Kidney (tissue), 13 donors: ENCODE measurements at regions not wholly inside any gene's neighbourhood (a gene's known extent, or its start where the extent isn't known, plus 50 kb on each side); places are given as distances from the start of the nearest gene placed in this dataset.

ENCODE experiments used
- DNase-seq, 5 donors: peaks; one replicate each; pipeline ENCODE4 v3.0.0-alpha.2; 2013 to 2020
- FAIRE-seq: peaks from 2 replicates; lab custom pipeline; 2012; peaks lifted over from hg19 to GRCh38; lab: Jason Lieb, UNC
- H3K27ac ChIP-seq, 2 donors: one replicate each; pipeline ENCODE4 v1.7.0; 2013; ENCODE audit warnings: low read depth in 2 of 2, low read length in 2 of 2, inconsistent platforms in 1 of 2
- H3K27me3 ChIP-seq: one replicate; pipeline ENCODE4 v1.7.1; 2013; ENCODE audit warnings: low read length, inconsistent platforms; ENCODE audit not compliant: control insufficient read depth, insufficient read depth
- H3K36me3 ChIP-seq, 3 donors: one replicate each; pipeline versions ENCODE4 v1.7.0 to v1.7.1; 2013; ENCODE audit warnings: low read length in 3 of 3, control low read depth in 1 of 3, inconsistent platforms in 1 of 3; ENCODE audit not compliant: insufficient read depth in 3 of 3, control insufficient read depth in 2 of 3
- H3K4me1 ChIP-seq, 3 donors: one replicate each; pipeline versions ENCODE4 v1.7.0 to v1.7.1; 2013; ENCODE audit warnings: low read length in 3 of 3, inconsistent platforms in 1 of 3, low read depth in 1 of 3; ENCODE audit not compliant: control insufficient read depth in 2 of 3, insufficient read depth in 2 of 3
- H3K4me3 ChIP-seq, 3 donors: one replicate each; pipeline versions ENCODE4 v1.7.0 to v1.8.1; 2013; ENCODE audit warnings: low read length in 3 of 3, control low read depth in 1 of 3, inconsistent platforms in 1 of 3
- H3K9ac ChIP-seq, 3 donors: one replicate each; pipeline versions ENCODE4 v1.7.0 to v1.7.1; 2013; ENCODE audit warnings: low read length in 3 of 3, control low read depth in 1 of 3, inconsistent platforms in 1 of 3
- H3K9me3 ChIP-seq, 3 donors: one replicate each; pipeline versions ENCODE4 v1.7.0 to v1.7.1; 2013; ENCODE audit warnings: low read length in 3 of 3, control low read depth in 1 of 3, inconsistent platforms in 1 of 3; ENCODE audit not compliant: control insufficient read depth in 2 of 3, insufficient read depth in 1 of 3
- intact Hi-C: fragments of 100-400 bp; cut with DNase I; formaldehyde crosslinking; loops from one replicate; pipeline ENCODE4 v1.11.1; 2022
- TF ChIP-seq, protein P1 (sequence below): IDR thresholded peaks from 3 replicates; pipeline ENCODE4 v1.5.1; 2012; ENCODE audit warnings: mild to moderate bottlenecking, moderate library complexity, borderline replicate concordance; ENCODE audit not compliant: insufficient read depth; ENCODE audit errors: extremely low read depth
- donor health status: control.
- donor health status: control.
- donor health status: control.
- donor health status: control.
- donor health status: control.
- donor health status: DM: yes; HTN: yes; CAD: no.
- donor health status: Normal renal cell carcinoma (clear cell type).

- DNase-seq (no peak), FAIRE-seq (no peak)
- Histone ChIP-seq H3K9ac (no peak overlapping the region), H3K4me3 (no peak overlapping the region), H3K9me3 (no peaks in the 10 kb centered on the region), H3K27ac (no peak overlapping the region), H3K4me1 (no peaks in the 10 kb centered on the region), H3K36me3 (no peaks in the 10 kb centered on the region), H3K27me3 (no peaks in the 10 kb centered on the region)
- TF ChIP-seq, protein P1, sequence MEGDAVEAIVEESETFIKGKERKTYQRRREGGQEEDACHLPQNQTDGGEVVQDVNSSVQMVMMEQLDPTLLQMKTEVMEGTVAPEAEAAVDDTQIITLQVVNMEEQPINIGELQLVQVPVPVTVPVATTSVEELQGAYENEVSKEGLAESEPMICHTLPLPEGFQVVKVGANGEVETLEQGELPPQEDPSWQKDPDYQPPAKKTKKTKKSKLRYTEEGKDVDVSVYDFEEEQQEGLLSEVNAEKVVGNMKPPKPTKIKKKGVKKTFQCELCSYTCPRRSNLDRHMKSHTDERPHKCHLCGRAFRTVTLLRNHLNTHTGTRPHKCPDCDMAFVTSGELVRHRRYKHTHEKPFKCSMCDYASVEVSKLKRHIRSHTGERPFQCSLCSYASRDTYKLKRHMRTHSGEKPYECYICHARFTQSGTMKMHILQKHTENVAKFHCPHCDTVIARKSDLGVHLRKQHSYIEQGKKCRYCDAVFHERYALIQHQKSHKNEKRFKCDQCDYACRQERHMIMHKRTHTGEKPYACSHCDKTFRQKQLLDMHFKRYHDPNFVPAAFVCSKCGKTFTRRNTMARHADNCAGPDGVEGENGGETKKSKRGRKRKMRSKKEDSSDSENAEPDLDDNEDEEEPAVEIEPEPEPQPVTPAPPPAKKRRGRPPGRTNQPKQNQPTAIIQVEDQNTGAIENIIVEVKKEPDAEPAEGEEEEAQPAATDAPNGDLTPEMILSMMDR = no peak
- intact Hi-C loops = no loop called here
Observed at GRCh38 chr13:85417807-85418206, 381.4 kb downstream of the SLITRK6 start.

DNA sequence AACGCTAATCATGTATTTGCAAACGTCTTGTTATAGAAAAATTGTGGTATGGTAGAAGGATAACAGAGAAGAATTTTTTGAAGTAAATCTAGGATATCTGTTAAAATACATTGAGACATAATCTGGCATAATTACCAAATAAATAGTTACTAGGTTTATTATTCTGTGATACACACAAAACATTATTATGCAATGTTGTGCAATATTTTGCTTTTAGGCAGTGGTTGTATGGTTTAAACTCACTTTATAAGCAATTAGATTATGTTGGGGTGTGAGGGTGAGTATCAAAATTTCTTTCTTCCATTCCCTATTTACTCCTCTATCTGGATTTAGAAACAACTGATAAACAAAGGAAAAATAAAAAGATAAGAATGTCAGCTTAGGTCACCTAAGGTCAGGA is 385.6 kb downstream of the SLITRK6 start:
- no peaks in the 10 kb centered on the region for H3K36me3 ChIP-seq
- intact Hi-C loops = no loop called here
- H3K9me3 ChIP-seq = no peaks in the 10 kb centered on the region
- DNase-seq (no peak), FAIRE-seq (no peak)
- no peak overlapping the region for H3K9ac ChIP-seq
- no peak overlapping the region for H3K4me3 ChIP-seq
- no peak overlapping the region for H3K27ac ChIP-seq
- H3K4me1 ChIP-seq = no peaks in the 10 kb centered on the region
- TF ChIP-seq, protein P1 = no peak
- no peaks in the 10 kb centered on the region for H3K27me3 ChIP-seq

- Histone ChIP-seq H3K36me3 (no peaks in the 10 kb centered on the region), H3K4me1 (no peaks in the 10 kb centered on the region), H3K27ac (no peak overlapping the region), H3K4me3 (no peak overlapping the region), H3K9me3 (no peaks in the 10 kb centered on the region), H3K27me3 (no peaks in the 10 kb centered on the region), H3K9ac (no peak overlapping the region)
- FAIRE-seq (no peak), DNase-seq (no peak)
- intact Hi-C loops = no loop called here
- TF ChIP-seq, protein P1 = no peak
Observed at GRCh38 chr13:85412448-85412847, 386.8 kb downstream of the SLITRK6 start.

DNA sequence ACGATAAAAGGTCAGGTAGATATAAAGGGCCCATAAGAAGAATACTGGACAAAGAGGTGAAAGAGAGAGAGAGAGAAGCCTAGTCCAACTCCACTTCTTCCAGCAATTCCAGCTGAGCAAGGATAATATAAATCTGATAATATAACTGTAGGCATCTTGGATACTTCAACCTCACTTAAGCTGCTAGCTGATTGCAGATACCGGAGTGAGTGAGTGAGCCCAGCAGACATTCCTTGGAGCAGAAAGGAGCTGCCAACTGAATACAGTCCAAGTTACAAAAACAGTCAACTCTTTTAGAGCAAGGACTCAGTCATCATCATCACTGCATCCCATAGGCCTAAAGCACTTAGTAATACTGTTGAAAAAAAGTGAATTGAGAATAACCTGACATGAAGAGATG is 387.6 kb downstream of the SLITRK6 start:
- H3K27ac ChIP-seq = no peak overlapping the region
- no peak for DNase-seq

More for the DNA sequence above, 387.6 kb downstream of the SLITRK6 start:
- FAIRE-seq = no peak
- Histone ChIP-seq H3K27me3 (no peaks in the 10 kb centered on the region), H3K4me3 (no peak overlapping the region), H3K9ac (no peak overlapping the region), H3K9me3 (no peaks in the 10 kb centered on the region), H3K36me3 (no peaks in the 10 kb centered on the region), H3K4me1 (no peaks in the 10 kb centered on the region)
- intact Hi-C loops = no loop called here
- TF ChIP-seq, protein P1 = no peak
